MCF 10A (cell line): ENCODE measurements at regions not wholly inside any gene's neighbourhood (a gene's known extent, or its start where the extent isn't known, plus 50 kb on each side); places are given as distances from the start of the nearest gene placed in this dataset.

ENCODE experiments used
- BruUV-seq: library from RNA; stranded (reverse); fragments of 400-500 nt; replicated peaks from 2 replicates; lab custom pipeline; 2021; lab: Mats Ljungman, UMichigan
- CTCF ChIA-PET: fragments of 300-600 bp; sonication (Branson Sonifier 250); formaldehyde crosslinking; extraction: SDS; loops from one replicate; lab custom pipeline; 2021; ENCODE audit warnings: antibody characterized with exemption, inconsistent platforms; lab: Yijun Ruan, JAX
- POLR2A ChIA-PET: fragments of 300-600, 350-650 bp; sonication (Branson Sonifier 250); formaldehyde crosslinking; extraction: SDS; loops from one replicate; lab custom pipeline; 2020; ENCODE audit warnings: antibody characterized with exemption, inconsistent platforms; lab: Yijun Ruan, JAX
- DNase-seq: peaks from one replicate; pipeline ENCODE4 v3.0.0-alpha.2; 2018; ENCODE audit not compliant: unreplicated experiment
- H3K27ac Mint-ChIP-seq: one replicate; pipeline ENCODE4 v1.8.0; 2022; ENCODE audit warnings: mild to moderate bottlenecking, low read depth, mixed read lengths; ENCODE audit not compliant: unreplicated experiment
- H3K27me3 Mint-ChIP-seq: one replicate; pipeline ENCODE4 v1.8.0; 2022; ENCODE audit warnings: mixed read lengths; ENCODE audit not compliant: insufficient read depth, unreplicated experiment
- H3K36me3 Mint-ChIP-seq: one replicate; pipeline ENCODE4 v1.8.0; 2022; ENCODE audit warnings: mild to moderate bottlenecking, moderate library complexity, mixed read lengths; ENCODE audit not compliant: insufficient read depth, unreplicated experiment
- H3K4me1 Mint-ChIP-seq: one replicate; pipeline ENCODE4 v1.8.0; 2022; ENCODE audit warnings: mixed read lengths; ENCODE audit not compliant: insufficient read depth, unreplicated experiment
- H3K4me3 Mint-ChIP-seq: one replicate; pipeline ENCODE4 v1.8.0; 2022; ENCODE audit warnings: mild to moderate bottlenecking, moderate library complexity, mixed read lengths; ENCODE audit not compliant: unreplicated experiment
- H3K9me3 Mint-ChIP-seq: one replicate; pipeline ENCODE4 v1.8.0; 2022; ENCODE audit warnings: mixed read lengths; ENCODE audit not compliant: unreplicated experiment
- intact Hi-C: fragments of 100-400 bp; cut with micrococcal nuclease; formaldehyde crosslinking; loops from 2 replicates; pipeline ENCODE4 v1.14.1; 2022
- TF ChIP-seq, protein P1 (sequence below): fragments of 200-600 bp; IDR thresholded peaks from one replicate; pipeline ENCODE4 v1.8.0; 2022; ENCODE audit warnings: antibody characterized with exemption, mild to moderate bottlenecking; ENCODE audit not compliant: unreplicated experiment

DNA sequence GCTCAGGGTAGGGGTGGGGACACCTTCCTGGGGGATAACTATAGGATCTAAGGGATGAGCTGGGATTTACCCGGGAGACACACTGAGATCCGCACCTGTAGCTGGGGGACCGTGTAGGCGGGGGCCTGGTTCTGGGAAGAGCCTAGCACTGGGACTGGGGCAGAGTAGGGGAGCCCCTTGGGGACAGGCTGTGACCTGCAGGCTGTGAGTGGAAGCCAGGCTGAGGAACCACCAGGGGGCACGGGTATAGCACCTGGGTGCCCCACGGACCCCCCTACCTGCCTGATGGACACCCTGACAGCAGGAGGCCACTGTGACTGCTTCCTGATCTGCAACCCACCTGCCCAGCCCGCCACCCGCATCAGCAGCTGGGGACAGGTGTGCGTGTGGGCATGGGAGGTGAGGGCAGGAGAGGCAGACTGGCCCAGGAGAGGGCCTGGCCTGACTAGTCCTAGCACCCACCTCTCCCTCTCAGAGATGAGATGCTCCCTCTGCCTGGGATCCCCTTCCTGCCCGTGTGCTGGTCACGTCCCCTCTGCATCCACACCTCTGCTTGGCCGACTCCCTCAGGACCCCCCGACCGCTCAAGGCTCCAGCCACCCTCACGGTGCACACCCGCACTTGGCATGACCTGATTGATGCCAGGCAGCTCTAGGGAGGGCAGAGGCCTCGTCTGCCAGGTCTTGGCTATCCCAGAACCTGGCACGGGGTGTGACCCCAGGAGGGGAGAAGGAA is 94.2 kb upstream of the NKX1-1 start:
- ChIA-PET CTCF (no interaction called here), POLR2A (interaction anchor here (0.6 kb wide), 1 partner anchor 1582 kb away, joined by 3 read pairs; no protein-coding TSS in a partner anchor)
- no peaks in the 10 kb centered on the region for H3K36me3 Mint-ChIP-seq
- H3K4me1 Mint-ChIP-seq, result no peaks in the 10 kb centered on the region
- no TSS peak for BruUV-seq
- no peak overlapping the region for H3K4me3 Mint-ChIP-seq
- TF ChIP-seq, protein P1, sequence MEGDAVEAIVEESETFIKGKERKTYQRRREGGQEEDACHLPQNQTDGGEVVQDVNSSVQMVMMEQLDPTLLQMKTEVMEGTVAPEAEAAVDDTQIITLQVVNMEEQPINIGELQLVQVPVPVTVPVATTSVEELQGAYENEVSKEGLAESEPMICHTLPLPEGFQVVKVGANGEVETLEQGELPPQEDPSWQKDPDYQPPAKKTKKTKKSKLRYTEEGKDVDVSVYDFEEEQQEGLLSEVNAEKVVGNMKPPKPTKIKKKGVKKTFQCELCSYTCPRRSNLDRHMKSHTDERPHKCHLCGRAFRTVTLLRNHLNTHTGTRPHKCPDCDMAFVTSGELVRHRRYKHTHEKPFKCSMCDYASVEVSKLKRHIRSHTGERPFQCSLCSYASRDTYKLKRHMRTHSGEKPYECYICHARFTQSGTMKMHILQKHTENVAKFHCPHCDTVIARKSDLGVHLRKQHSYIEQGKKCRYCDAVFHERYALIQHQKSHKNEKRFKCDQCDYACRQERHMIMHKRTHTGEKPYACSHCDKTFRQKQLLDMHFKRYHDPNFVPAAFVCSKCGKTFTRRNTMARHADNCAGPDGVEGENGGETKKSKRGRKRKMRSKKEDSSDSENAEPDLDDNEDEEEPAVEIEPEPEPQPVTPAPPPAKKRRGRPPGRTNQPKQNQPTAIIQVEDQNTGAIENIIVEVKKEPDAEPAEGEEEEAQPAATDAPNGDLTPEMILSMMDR, result no peak
- no peak for DNase-seq
- peaks cover 6% of the 10 kb centered on the region for H3K27me3 Mint-ChIP-seq
- intact Hi-C loops, result no loop called here
- H3K27ac Mint-ChIP-seq, result no peak overlapping the region
- H3K9me3 Mint-ChIP-seq, result no peaks in the 10 kb centered on the region

DNA sequence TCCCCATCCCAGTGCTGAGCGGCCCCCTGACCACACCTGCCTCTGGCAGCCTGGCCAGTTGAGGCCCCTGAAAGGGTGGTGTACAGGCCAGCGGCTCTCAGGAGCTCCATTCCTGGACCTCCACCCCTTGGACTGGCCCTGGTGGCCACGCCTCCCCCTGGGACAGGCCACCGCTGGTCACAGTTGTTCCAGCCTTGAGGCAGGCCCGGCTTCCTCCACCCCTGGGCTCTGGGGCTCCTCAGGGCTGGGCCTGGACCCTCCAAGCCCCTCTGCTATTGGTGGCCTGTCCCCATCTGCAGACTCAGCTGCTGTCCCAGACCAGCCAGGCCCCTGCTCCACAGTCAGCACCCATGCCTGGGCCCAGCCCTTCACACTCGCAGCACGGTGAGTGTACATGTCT is 93.2 kb upstream of the NKX1-1 start:
- Mint-ChIP-seq H3K9me3 (no peaks in the 10 kb centered on the region), H3K27me3 (peaks cover 11% of the 10 kb centered on the region), H3K36me3 (no peaks in the 10 kb centered on the region), H3K4me3 (no peak overlapping the region), H3K4me1 (no peaks in the 10 kb centered on the region), H3K27ac (no peak overlapping the region)
- POLR2A ChIA-PET, result interaction anchor here (0.6 kb wide), 1 partner anchor 1583 kb away, joined by 3 read pairs; no protein-coding TSS in a partner anchor
- no peak for DNase-seq
- CTCF ChIA-PET, result no interaction called here
- intact Hi-C loops, result no loop called here
- BruUV-seq, result no TSS peak
- TF ChIP-seq, protein P1, result no peak

GRCh38 chr4:1497189-1497801 is 91.1 kb upstream of the NKX1-1 start:
- Mint-ChIP-seq H3K4me3 (no peak overlapping the region), H3K27ac (no peak overlapping the region), H3K9me3 (no peaks in the 10 kb centered on the region), H3K4me1 (no peaks in the 10 kb centered on the region), H3K27me3 (peaks cover 11% of the 10 kb centered on the region), H3K36me3 (no peaks in the 10 kb centered on the region)
- intact Hi-C loops, result no loop called here
- no TSS peak for BruUV-seq
- TF ChIP-seq, protein P1, result no peak
- CTCF ChIA-PET, result no interaction called here
- DNase-seq, result no peak
- POLR2A ChIA-PET, result no interaction called here

DNA sequence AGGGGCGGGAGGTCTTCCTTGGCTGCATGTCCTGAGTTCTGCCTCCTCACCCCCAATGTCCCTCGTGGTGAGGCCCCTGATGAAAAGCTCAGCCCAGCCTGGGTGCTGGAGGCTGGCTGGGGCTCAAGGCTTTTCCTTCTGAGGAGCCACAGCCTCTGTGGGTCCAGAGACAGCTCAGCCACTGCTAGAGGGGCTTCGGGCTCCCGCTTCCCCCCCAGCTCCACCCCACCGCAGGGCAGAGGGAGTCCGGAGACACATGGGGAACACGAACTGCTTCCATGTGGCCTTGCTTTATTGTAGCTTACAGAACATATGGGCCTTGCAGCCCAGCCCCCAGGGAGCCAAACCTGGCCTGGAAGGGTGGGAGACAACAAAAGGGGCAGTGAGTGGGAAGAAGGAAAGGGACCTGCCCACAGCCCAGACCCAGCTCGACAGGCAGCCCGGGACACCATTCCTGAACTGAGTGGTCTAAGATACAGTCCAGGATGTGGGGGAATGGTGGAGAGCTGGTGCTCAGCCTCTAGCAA is 89.9 kb upstream of the NKX1-1 start:
- BruUV-seq, result no TSS peak
- H3K36me3 Mint-ChIP-seq, result no peaks in the 10 kb centered on the region
- H3K9me3 Mint-ChIP-seq, result no peaks in the 10 kb centered on the region
- no peak for DNase-seq
- intact Hi-C loops, result no loop called here
- TF ChIP-seq, protein P1, result no peak
- no peak overlapping the region for H3K27ac Mint-ChIP-seq
- no peak overlapping the region for H3K4me3 Mint-ChIP-seq
- POLR2A ChIA-PET, result no interaction called here
- CTCF ChIA-PET, result interaction anchor here (1.0 kb wide), 1 partner anchor 53 kb away, joined by 4 read pairs; no protein-coding TSS in a partner anchor
- H3K27me3 Mint-ChIP-seq, result peaks cover 11% of the 10 kb centered on the region
- no peaks in the 10 kb centered on the region for H3K4me1 Mint-ChIP-seq
